PC-9 (cell line): ENCODE measurements at regions not wholly inside any gene's neighbourhood (a gene's known extent, or its start where the extent isn't known, plus 50 kb on each side); places are given as distances from the start of the nearest gene placed in this dataset.

Experiments
- BruUV-seq: library from RNA; stranded (reverse); fragments of 400-500 nt; replicated peaks from 2 replicates; lab custom pipeline; 2021; lab: Mats Ljungman, UMichigan
- CTCF ChIA-PET: fragments of 300-600 bp; sonication (Branson Sonifier 250); formaldehyde crosslinking; loops from one replicate; lab custom pipeline; 2022; ENCODE audit warnings: antibody characterized with exemption; lab: Charles Lee
- POLR2A ChIA-PET: fragments of 300-600 bp; sonication (Branson Sonifier 250); formaldehyde crosslinking; loops from one replicate; lab custom pipeline; 2022; ENCODE audit warnings: antibody characterized with exemption; ENCODE audit not compliant: unreplicated experiment; lab: Charles Lee
- DNase-seq, 2 experiments: peaks; one replicate each; pipeline versions ENCODE4 v3.0.0 to v3.0.0-alpha.2; 2015 to 2022; ENCODE audit warnings: mixed read lengths in 1 of 2
- H2AFZ ChIP-seq: fragments of 200-600 bp; sonication (generic); 2 replicates; pipeline ENCODE4 v1.8.1; 2017; ENCODE audit warnings: antibody characterized with exemption
- H3F3A ChIP-seq: fragments of 200-600 bp; sonication (generic); 2 replicates; pipeline ENCODE4 v1.8.1; 2017; ENCODE audit warnings: antibody characterized with exemption, mild to moderate bottlenecking, low read depth; ENCODE audit not compliant: insufficient read depth
- H3K27ac ChIP-seq: fragments of 200-600 bp; sonication (generic); 2 replicates; pipeline ENCODE4 v1.6.1; 2016; ENCODE audit warnings: mixed run types
- H3K27me3 ChIP-seq: fragments of 200-600 bp; sonication (generic); 2 replicates; pipeline ENCODE4 v1.6.1; 2016; ENCODE audit warnings: low read depth, mixed run types; ENCODE audit not compliant: insufficient read depth
- H3K36me3 ChIP-seq: fragments of 200-600 bp; sonication (generic); 2 replicates; pipeline ENCODE4 v1.6.1; 2016; ENCODE audit warnings: low read depth, mixed run types
- H3K4me1 ChIP-seq: fragments of 200-600 bp; sonication (generic); replicated peaks from 2 replicates; pipeline ENCODE4 v1.6.1; 2016; ENCODE audit warnings: mixed run types; ENCODE audit not compliant: insufficient read depth
- H3K4me2 ChIP-seq: fragments of 200-600 bp; sonication (generic); 2 replicates; pipeline ENCODE4 v1.6.1; 2017; ENCODE audit warnings: mixed run types
- H3K4me3 ChIP-seq: fragments of 200-600 bp; sonication (generic); 2 replicates; pipeline ENCODE4 v1.6.1; 2016; ENCODE audit warnings: mixed run types
- H3K79me2 ChIP-seq: fragments of 200-600 bp; sonication (generic); 2 replicates; pipeline ENCODE4 v1.6.1; 2017; ENCODE audit warnings: low read depth, mixed run types
- H3K9me2 ChIP-seq: fragments of 200-600 bp; sonication (generic); 2 replicates; pipeline ENCODE4 v1.8.1; 2017; ENCODE audit warnings: mild to moderate bottlenecking; ENCODE audit not compliant: insufficient read depth
- H3K9me3 ChIP-seq: fragments of 200-600 bp; sonication (generic); 2 replicates; pipeline ENCODE4 v1.8.1; 2016; ENCODE audit warnings: low read depth; ENCODE audit not compliant: insufficient read depth
- H4K20me1 ChIP-seq: fragments of 200-600 bp; sonication (generic); 2 replicates; pipeline ENCODE4 v1.8.1; 2017; ENCODE audit not compliant: insufficient read depth
- CTCF ChIP-seq: fragments of 200-600 bp; sonication (generic); conservative IDR thresholded peaks from 2 replicates; pipeline ENCODE4 v1.6.1; 2017; ENCODE audit warnings: mixed run types, antibody characterized with exemption, mild to moderate bottlenecking, moderate library complexity
- EZH2 ChIP-seq: fragments of 200-600 bp; sonication (generic); IDR thresholded peaks from 2 replicates; pipeline ENCODE4 v1.8.0; 2017; ENCODE audit warnings: antibody characterized with exemption, low read depth
- intact Hi-C: fragments of 100-400 bp; cut with micrococcal nuclease; formaldehyde crosslinking; loops from one replicate; pipeline ENCODE4 v1.10.0; 2022; ENCODE audit not compliant: unreplicated experiment

- H3F3A ChIP-seq, result no peaks in the 10 kb centered on the region
- no peaks in the 10 kb centered on the region for H4K20me1 ChIP-seq
- H3K4me3 ChIP-seq, result no peak overlapping the region
- CTCF ChIA-PET, result interaction anchor here (0.6 to 0.9 kb wide), 3 partner anchors 175 to 263 kb away, joined by 3 to 6 read pairs (median 3); no protein-coding TSS in a partner anchor
- peak overlapping the region; percentile 3; the same call in 1 of the 2 replicates for H2AFZ ChIP-seq
- TF ChIP-seq EZH2 (no peak), CTCF (no peak)
- no peak for DNase-seq
- H3K27me3 ChIP-seq, result no peaks in the 10 kb centered on the region
- no TSS peak for BruUV-seq
- no peak overlapping the region for H3K4me2 ChIP-seq
- H3K27ac ChIP-seq, result peak overlapping the region; percentile 52
- no peaks in the 10 kb centered on the region for H3K79me2 ChIP-seq
- POLR2A ChIA-PET, result interaction anchor here (0.6 kb wide), 1 partner anchor 58 kb away, joined by 4 read pairs; no protein-coding TSS in a partner anchor
- 0 out of 2 replicates have a peak, but pooled peaks cover 4% of the 10 kb centered on the region for H3K9me3 ChIP-seq
- peaks cover 32% of the 10 kb centered on the region for H3K4me1 ChIP-seq
- H3K9me2 ChIP-seq, result no peaks in the 10 kb centered on the region
- H3K36me3 ChIP-seq, result no peaks in the 10 kb centered on the region
- intact Hi-C loops, result loop anchor here (1.0 to 5.0 kb wide), 9 partner anchors 109 to 509 kb away; no protein-coding TSS in a partner anchor
Observed at GRCh38 chr21:35399706-35400105, 350.6 kb upstream of the RUNX1 start.

GRCh38 chr21:35399002-35399530 lies 350.0 kb upstream of the RUNX1 start:
- TF ChIP-seq EZH2, result no peak
- no peak for TF ChIP-seq CTCF
- no peaks in the 10 kb centered on the region for H3K9me2 ChIP-seq
- no peaks in the 10 kb centered on the region for H3K79me2 ChIP-seq
- H3K4me3 ChIP-seq, result no peak overlapping the region
- POLR2A ChIA-PET, result no interaction called here
- no peaks in the 10 kb centered on the region for H4K20me1 ChIP-seq
- peaks cover 32% of the 10 kb centered on the region for H3K4me1 ChIP-seq
- H3F3A ChIP-seq, result no peaks in the 10 kb centered on the region
- intact Hi-C loops, result loop anchor here (2.0 to 5.0 kb wide), 2 partner anchors 127 to 142 kb away; no protein-coding TSS in a partner anchor
- H3K4me2 ChIP-seq, result no peak overlapping the region
- no peaks in the 10 kb centered on the region for H3K27me3 ChIP-seq
- BruUV-seq, result no TSS peak
- CTCF ChIA-PET, result interaction anchor here (0.9 kb wide), 1 partner anchor 260 kb away, joined by 3 read pairs; no protein-coding TSS in a partner anchor
- H3K9me3 ChIP-seq, result 0 out of 2 replicates have a peak, but pooled peaks cover 4% of the 10 kb centered on the region
- no peak overlapping the region for H2AFZ ChIP-seq
- H3K36me3 ChIP-seq, result no peaks in the 10 kb centered on the region
- H3K27ac ChIP-seq, result peak overlapping the region; percentile 34
- DNase-seq, result no peak

- no peaks in the 10 kb centered on the region for H3K79me2 ChIP-seq
- H3K27ac ChIP-seq, result peak overlapping the region; percentile 34
- no peaks in the 10 kb centered on the region for H3K36me3 ChIP-seq
- H3K4me1 ChIP-seq, result peaks cover 32% of the 10 kb centered on the region
- H3F3A ChIP-seq, result no peaks in the 10 kb centered on the region
- H3K4me3 ChIP-seq, result no peak overlapping the region
- no peak overlapping the region for H3K4me2 ChIP-seq
- BruUV-seq, result no TSS peak
- DNase-seq, result no peak
- H3K9me3 ChIP-seq, result 0 out of 2 replicates have a peak, but pooled peaks cover 4% of the 10 kb centered on the region
- ChIA-PET CTCF (no interaction called here), POLR2A (no interaction called here)
- H2AFZ ChIP-seq, result no peak overlapping the region
- intact Hi-C loops, result loop anchor here (2.0 to 5.0 kb wide), 2 partner anchors 126 to 142 kb away; no protein-coding TSS in a partner anchor
- TF ChIP-seq CTCF, result no peak
- TF ChIP-seq EZH2, result no peak
- H3K9me2 ChIP-seq, result no peaks in the 10 kb centered on the region
- no peaks in the 10 kb centered on the region for H3K27me3 ChIP-seq
- H4K20me1 ChIP-seq, result no peaks in the 10 kb centered on the region
Observed at GRCh38 chr21:35398346-35398982, 349.4 kb upstream of the RUNX1 start.
